Endodermal cell (in vitro differentiated cells): ENCODE measurements at regions not wholly inside any gene's neighbourhood (a gene's known extent, or its start where the extent isn't known, plus 50 kb on each side); places are given as distances from the start of the nearest gene placed in this dataset.

Experiments used
- DNase-seq: peaks from one replicate; pipeline ENCODE4 v3.0.0-alpha.2; 2017
- H3K27ac ChIP-seq: 2 replicates; pipeline ENCODE4 v1.5.1; 2013; ENCODE audit warnings: mild to moderate bottlenecking, low read depth, low read length, moderate library complexity
- H3K27me3 ChIP-seq: 2 replicates; pipeline ENCODE4 v1.6.1; 2013; ENCODE audit warnings: mild to moderate bottlenecking, low read length, moderate library complexity; ENCODE audit not compliant: insufficient read depth, control insufficient read depth, poor library complexity, severe bottlenecking
- H3K36me3 ChIP-seq: 2 replicates; pipeline ENCODE4 v1.7.0; 2013; ENCODE audit warnings: mild to moderate bottlenecking, low read length, moderate library complexity; ENCODE audit not compliant: control insufficient read depth, insufficient read depth
- H3K4me1 ChIP-seq: one replicate; pipeline ENCODE4 v1.7.0; 2013; ENCODE audit warnings: low read length; ENCODE audit not compliant: control insufficient read depth, insufficient read depth
- H3K4me3 ChIP-seq: 2 replicates; pipeline ENCODE4 v1.5.1; 2013; ENCODE audit warnings: mild to moderate bottlenecking, low read length, moderate library complexity
- H3K9ac ChIP-seq: 2 replicates; pipeline ENCODE4 v1.6.1; 2013; ENCODE audit warnings: mild to moderate bottlenecking, low read length, moderate library complexity; ENCODE audit not compliant: poor library complexity, severe bottlenecking; ENCODE audit errors: extremely low read depth
- H3K9me3 ChIP-seq: 2 replicates; pipeline ENCODE4 v1.6.1; 2013; ENCODE audit warnings: mild to moderate bottlenecking, low read length, moderate library complexity; ENCODE audit not compliant: control insufficient read depth
- H3K27ac Mint-ChIP-seq: 2 replicates; pipeline ENCODE4 v1.8.0; 2020; ENCODE audit warnings: mixed read lengths
- H3K27me3 Mint-ChIP-seq: 2 replicates; pipeline ENCODE4 v1.8.0; 2021; ENCODE audit warnings: mild to moderate bottlenecking, mixed read lengths; ENCODE audit not compliant: insufficient read depth
- H3K36me3 Mint-ChIP-seq: 2 replicates; pipeline ENCODE4 v1.8.0; 2020; ENCODE audit warnings: low read depth, mixed read lengths
- H3K4me1 Mint-ChIP-seq: 2 replicates; pipeline ENCODE4 v1.8.0; 2020; ENCODE audit warnings: mixed read lengths
- H3K4me3 Mint-ChIP-seq: 2 replicates; pipeline ENCODE4 v1.8.0; 2020; ENCODE audit warnings: mild to moderate bottlenecking, moderate library complexity, mixed read lengths
- H3K9me3 Mint-ChIP-seq: 2 replicates; pipeline ENCODE4 v1.8.0; 2020; ENCODE audit warnings: mild to moderate bottlenecking, mixed read lengths
- CTCF ChIP-seq: fragments of 200-600 bp; sonication (generic); conservative IDR thresholded peaks from 2 replicates; pipeline ENCODE4 v1.5.0; 2021; ENCODE audit warnings: antibody characterized with exemption, mild to moderate bottlenecking
- WGBS, 2 experiments: methylation state at CpG; one replicate each; pipeline versions ENCODE4 v1.1.5 to v1.1.7; 2013; ENCODE audit warnings: missing lambda C conversion rate in 2 of 2, mixed read lengths in 1 of 2; ENCODE audit not compliant: insufficient coverage in 1 of 2, insufficient read length in 1 of 2; 5-methylcytosine and 5-hydroxymethylcytosine counted together

DNA sequence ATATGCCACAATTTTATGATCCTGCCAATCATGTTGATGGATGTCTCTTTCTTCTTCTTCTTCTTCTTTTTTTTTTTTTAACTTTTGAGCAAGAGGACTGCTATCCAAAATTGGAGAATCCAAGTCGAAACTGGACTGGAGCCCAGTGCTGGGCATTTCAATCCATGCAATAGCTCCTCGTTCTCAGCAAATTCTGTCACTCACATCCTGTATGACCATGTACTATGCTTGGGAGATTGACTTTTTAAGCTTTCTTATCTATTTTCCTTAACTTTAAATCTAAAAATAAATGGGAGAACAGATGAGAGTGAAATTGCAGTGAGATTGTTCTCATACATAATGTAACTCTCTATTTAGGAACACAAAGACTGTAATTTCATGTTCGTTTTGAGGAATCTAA is 123.0 kb upstream of the PUDP start:
- Mint-ChIP-seq H3K4me1 (no peaks in the 10 kb centered on the region), H3K4me3 (no peak overlapping the region), H3K9me3 (no peaks in the 10 kb centered on the region), H3K27me3 (no peaks in the 10 kb centered on the region), H3K27ac (no peak overlapping the region), H3K36me3 (no peaks in the 10 kb centered on the region)
- no peak for DNase-seq
- H3K27ac ChIP-seq = no peak overlapping the region
- no peaks in the 10 kb centered on the region for H3K36me3 ChIP-seq
- H3K9me3 ChIP-seq = no peaks in the 10 kb centered on the region
- no peaks in the 10 kb centered on the region for H3K4me1 ChIP-seq
- no peak for TF ChIP-seq CTCF
- 93% methylated on average over 2 of the region's 3 CpGs; no CpG with 5 or more reads in 1 of the 2 experiments for WGBS, 2 experiments
- H3K27me3 ChIP-seq = no peaks in the 10 kb centered on the region
- H3K9ac ChIP-seq = no peak overlapping the region
- H3K4me3 ChIP-seq = no peak overlapping the region

- no peaks in the 10 kb centered on the region for H3K36me3 ChIP-seq
- WGBS, 2 experiments = 94% methylated on average over 3 of the region's 3 CpGs; no CpG with 5 or more reads in 1 of the 2 experiments
- no peaks in the 10 kb centered on the region for H3K4me1 ChIP-seq
- H3K27ac ChIP-seq = no peak overlapping the region
- H3K27me3 ChIP-seq = no peaks in the 10 kb centered on the region
- H3K4me3 Mint-ChIP-seq = no peak overlapping the region
- no peaks in the 10 kb centered on the region for H3K36me3 Mint-ChIP-seq
- H3K27me3 Mint-ChIP-seq = no peaks in the 10 kb centered on the region
- no peak overlapping the region for H3K27ac Mint-ChIP-seq
- H3K9ac ChIP-seq = no peak overlapping the region
- no peaks in the 10 kb centered on the region for H3K9me3 ChIP-seq
- no peak overlapping the region for H3K4me3 ChIP-seq
- no peaks in the 10 kb centered on the region for H3K4me1 Mint-ChIP-seq
- no peak for TF ChIP-seq CTCF
- H3K9me3 Mint-ChIP-seq = no peaks in the 10 kb centered on the region
- DNase-seq = no peak
These were observed 122.0 kb upstream of the PUDP start for GRCh38 chrX:7269991-7270390.

- H3K4me1 ChIP-seq = no peaks in the 10 kb centered on the region
- no peak overlapping the region for H3K9ac ChIP-seq
- TF ChIP-seq CTCF = no peak
- no peaks in the 10 kb centered on the region for H3K27me3 ChIP-seq
- 95 to 100% methylated on average over 1 to 5 of the region's 5 CpGs for WGBS, 2 experiments
- Mint-ChIP-seq H3K4me3 (no peak overlapping the region), H3K27me3 (no peaks in the 10 kb centered on the region), H3K9me3 (no peaks in the 10 kb centered on the region), H3K36me3 (no peaks in the 10 kb centered on the region), H3K27ac (no peak overlapping the region), H3K4me1 (no peaks in the 10 kb centered on the region)
- DNase-seq = no peak
- no peaks in the 10 kb centered on the region for H3K36me3 ChIP-seq
- H3K9me3 ChIP-seq = no peaks in the 10 kb centered on the region
- H3K4me3 ChIP-seq = no peak overlapping the region
- H3K27ac ChIP-seq = no peak overlapping the region
These were observed 121.6 kb upstream of the PUDP start for GRCh38 chrX:7269589-7269988.
